ENCODE measurements at regions not wholly inside any gene's neighbourhood (a gene's known extent, or its start where the extent isn't known, plus 50 kb on each side); places are given as distances from the start of the nearest gene placed in this dataset.

GRCh38 chr5:9780501-9780900, 150.3 kb upstream of the TAS2R1 start:
- no peaks in the 10 kb centered on the region for H3K79me2 ChIP-seq (ENCODE audit: insufficient read depth, low read depth, low read length)
- no peaks in the 10 kb centered on the region for H3K9me3 ChIP-seq (ENCODE audit: low read length)
- no peaks in the 10 kb centered on the region for H3K4me1 ChIP-seq (ENCODE audit: insufficient read depth, low read length, poor library complexity, severe bottlenecking)
- no peaks in the 10 kb centered on the region for H3K9me2 ChIP-seq (ENCODE audit: insufficient read depth, low read length)
- H3K4me2 ChIP-seq (ENCODE audit: low read length), result no peak overlapping the region
- intact Hi-C loops (cut with micrococcal nuclease; ENCODE audit: unreplicated experiment), result no loop called here
- H3K27ac ChIP-seq (ENCODE audit: low read depth, low read length, poor library complexity, severe bottlenecking), result no peak overlapping the region
- TF ChIP-seq CTCF (conservative IDR thresholded peaks at IDR 0.05; ENCODE audit: low read length) (no peak), EZH2phosphoT487 (IDR thresholded peaks at IDR 0.05; ENCODE audit: borderline replicate concordance, low read depth, low read length) (no peak)
- POLR2A ChIA-PET, result no interaction called here
- no peak for DNase-seq (ENCODE audit: low spot score)
- CTCF ChIA-PET (ENCODE audit: unreplicated experiment), result no interaction called here
- H4K20me1 ChIP-seq (ENCODE audit: insufficient read depth, low read length), result no peaks in the 10 kb centered on the region
- H3K36me3 ChIP-seq (ENCODE audit: insufficient read depth, low read length), result no peaks in the 10 kb centered on the region
- no peak overlapping the region for H3K4me3 ChIP-seq (ENCODE audit: low read depth, low read length, poor library complexity, severe bottlenecking)
- BruUV-seq (replicated peaks), result no TSS peak
- H2AFZ ChIP-seq (ENCODE audit: low read length), result no peak overlapping the region

DNA sequence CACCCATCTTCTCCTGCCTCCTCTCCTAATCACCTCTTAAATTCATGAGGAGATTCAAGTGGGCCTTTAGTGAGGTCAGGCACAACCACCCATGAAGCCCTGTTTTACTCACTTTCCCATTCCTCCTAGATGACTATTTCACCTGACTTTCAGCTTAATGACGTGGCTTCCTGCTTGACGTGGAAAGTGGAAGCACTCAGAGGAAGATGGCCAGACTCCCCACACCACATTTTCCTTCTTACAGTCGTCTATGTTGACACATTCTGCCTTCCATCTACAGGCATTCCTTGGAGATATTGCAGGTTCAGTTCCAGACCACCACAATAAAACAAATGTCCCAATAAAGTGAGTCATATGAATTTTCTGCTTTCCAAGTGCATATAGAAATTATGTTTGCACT, 146.4 kb upstream of the TAS2R1 start:
- Histone ChIP-seq H4K20me1 (ENCODE audit: insufficient read depth, low read length) (no peaks in the 10 kb centered on the region), H3K4me3 (ENCODE audit: low read depth, low read length, poor library complexity, severe bottlenecking) (no peak overlapping the region), H3K27ac (ENCODE audit: low read depth, low read length, poor library complexity, severe bottlenecking) (no peak overlapping the region), H3K79me2 (ENCODE audit: insufficient read depth, low read depth, low read length) (no peaks in the 10 kb centered on the region), H2AFZ (ENCODE audit: low read length) (no peak overlapping the region), H3K4me1 (ENCODE audit: insufficient read depth, low read length, poor library complexity, severe bottlenecking) (no peaks in the 10 kb centered on the region), H3K4me2 (ENCODE audit: low read length) (no peak overlapping the region), H3K36me3 (ENCODE audit: insufficient read depth, low read length) (no peaks in the 10 kb centered on the region), H3K9me3 (ENCODE audit: low read length) (no peaks in the 10 kb centered on the region), H3K9me2 (ENCODE audit: insufficient read depth, low read length) (no peaks in the 10 kb centered on the region)
- no peak for TF ChIP-seq EZH2phosphoT487 (IDR thresholded peaks at IDR 0.05; ENCODE audit: borderline replicate concordance, low read depth, low read length)
- TF ChIP-seq CTCF (conservative IDR thresholded peaks at IDR 0.05; ENCODE audit: low read length), result no peak
- no TSS peak for BruUV-seq (replicated peaks)
- intact Hi-C loops (cut with micrococcal nuclease; ENCODE audit: unreplicated experiment), result no loop called here
- POLR2A ChIA-PET, result no interaction called here
- no peak for DNase-seq (ENCODE audit: low spot score)
- CTCF ChIA-PET (ENCODE audit: unreplicated experiment), result no interaction called here

GRCh38 chr5:9775339-9775738, 145.2 kb upstream of the TAS2R1 start:
- Histone ChIP-seq H2AFZ (ENCODE audit: low read length) (no peak overlapping the region), H3K4me3 (ENCODE audit: low read depth, low read length, poor library complexity, severe bottlenecking) (no peak overlapping the region), H3K79me2 (ENCODE audit: insufficient read depth, low read depth, low read length) (no peaks in the 10 kb centered on the region), H4K20me1 (ENCODE audit: insufficient read depth, low read length) (no peaks in the 10 kb centered on the region), H3K9me3 (ENCODE audit: low read length) (no peaks in the 10 kb centered on the region), H3K27ac (ENCODE audit: low read depth, low read length, poor library complexity, severe bottlenecking) (no peak overlapping the region), H3K36me3 (ENCODE audit: insufficient read depth, low read length) (no peaks in the 10 kb centered on the region), H3K9me2 (ENCODE audit: insufficient read depth, low read length) (no peaks in the 10 kb centered on the region), H3K4me1 (ENCODE audit: insufficient read depth, low read length, poor library complexity, severe bottlenecking) (no peaks in the 10 kb centered on the region), H3K4me2 (ENCODE audit: low read length) (no peak overlapping the region)
- DNase-seq (ENCODE audit: low spot score), result no peak
- no peak for TF ChIP-seq CTCF (conservative IDR thresholded peaks at IDR 0.05; ENCODE audit: low read length)
- ChIA-PET CTCF (ENCODE audit: unreplicated experiment) (no interaction called here), POLR2A (no interaction called here)
- no TSS peak for BruUV-seq (replicated peaks)
- intact Hi-C loops (cut with micrococcal nuclease; ENCODE audit: unreplicated experiment), result no loop called here
